K562 (cell line): ENCODE measurements at regions not wholly inside any gene's neighbourhood (a gene's known extent, or its start where the extent isn't known, plus 50 kb on each side); places are given as distances from the start of the nearest gene placed in this dataset.

Source experiments
- CREB1 ChIP-seq, 2 experiments: sonication (generic) in 1 of 2; formaldehyde crosslinking in 1 of 2; IDR thresholded peaks; 2 replicates each; pipeline versions ENCODE4 v1.6.1 to v1.8.0; 2012 to 2022; ENCODE audit warnings: inconsistent platforms in 1 of 2, mild to moderate bottlenecking in 1 of 2, missing genetic modification reagents in 1 of 2, moderate library complexity in 1 of 2
- KAT2B ChIP-seq: IDR thresholded peaks from one replicate; pipeline ENCODE4 v1.6.1; 2012; ENCODE audit warnings: low read depth, mild to moderate bottlenecking, control low read depth, inconsistent platforms, low read length, moderate library complexity

DNA sequence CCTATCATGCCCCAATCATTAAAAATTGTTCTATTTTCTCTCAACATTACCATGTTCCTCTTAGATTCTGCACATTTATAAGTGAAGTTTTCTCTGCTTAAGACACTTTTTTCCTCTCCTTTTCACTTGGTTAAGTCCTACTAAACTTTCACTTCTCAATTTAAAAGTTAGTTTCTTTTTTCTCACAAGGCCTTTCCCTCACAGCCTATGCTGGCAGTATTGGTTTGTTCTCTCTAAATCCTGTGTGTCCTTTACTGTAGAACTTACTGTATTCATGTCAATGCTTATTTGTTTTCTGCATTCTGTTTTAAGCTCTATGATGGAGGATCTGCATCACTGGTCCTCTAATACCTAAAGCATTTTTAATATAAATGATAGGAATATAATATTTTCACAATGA lies 2816.6 kb downstream of the PCDH9 start:
- TF ChIP-seq CREB1 (IDR thresholded peaks at IDR 0.05) (no peak), CREB1 (CRISPR knock-in tag; IDR thresholded peaks at IDR 0.05) (no peak), KAT2B (no peak)
